H9 (cell line): ENCODE measurements at regions not wholly inside any gene's neighbourhood (a gene's known extent, or its start where the extent isn't known, plus 50 kb on each side); places are given as distances from the start of the nearest gene placed in this dataset.

Experiments
- DNase-seq: peaks from one replicate; pipeline ENCODE4 v3.0.0-alpha.2; 2017
- H2AFZ ChIP-seq: one replicate; pipeline ENCODE4 v1.6.1; 2013; ENCODE audit warnings: mild to moderate bottlenecking, low read length, control low read depth, moderate library complexity
- H2AK5ac ChIP-seq: 2 replicates; pipeline ENCODE4 v1.6.1; 2013; ENCODE audit warnings: low read length, control low read depth, mixed read lengths; ENCODE audit not compliant: insufficient read length
- H2BK120ac ChIP-seq: one replicate; pipeline ENCODE4 v1.6.1; 2013; ENCODE audit warnings: low read depth, mild to moderate bottlenecking, low read length, control low read depth, inconsistent platforms; ENCODE audit not compliant: poor library complexity, severe bottlenecking
- H2BK12ac ChIP-seq: 2 replicates; pipeline ENCODE4 v1.6.1; 2013; ENCODE audit warnings: low read length, control low read depth, mixed read lengths, low read depth; ENCODE audit not compliant: insufficient read length
- H2BK15ac ChIP-seq: 2 replicates; pipeline ENCODE4 v1.6.1; 2013; ENCODE audit warnings: low read depth, low read length, control low read depth
- H2BK20ac ChIP-seq: one replicate; pipeline ENCODE4 v1.6.1; 2013; ENCODE audit warnings: low read depth, mild to moderate bottlenecking, low read length, control low read depth, inconsistent platforms; ENCODE audit not compliant: poor library complexity, severe bottlenecking
- H2BK5ac ChIP-seq: 2 replicates; pipeline ENCODE4 v1.6.1; 2013; ENCODE audit warnings: low read length, control low read depth, mixed read lengths; ENCODE audit not compliant: insufficient read length
- H3K14ac ChIP-seq: 2 replicates; pipeline ENCODE4 v1.6.1; 2013; ENCODE audit warnings: low read length, control low read depth; ENCODE audit not compliant: insufficient read depth
- H3K18ac ChIP-seq: 2 replicates; pipeline ENCODE4 v1.6.1; 2013; ENCODE audit warnings: low read depth, mild to moderate bottlenecking, mixed read lengths, low read length, control low read depth; ENCODE audit not compliant: insufficient read length
- H3K23ac ChIP-seq: 2 replicates; pipeline ENCODE4 v1.6.1; 2013; ENCODE audit warnings: low read length, control low read depth, mixed read lengths, low read depth; ENCODE audit not compliant: insufficient read length
- H3K23me2 ChIP-seq: 2 replicates; pipeline ENCODE4 v1.6.1; 2013; ENCODE audit warnings: low read depth, mild to moderate bottlenecking, mixed read lengths, low read length, control low read depth; ENCODE audit not compliant: insufficient read length, poor library complexity, severe bottlenecking
- H3K27ac ChIP-seq: 2 replicates; pipeline ENCODE4 v1.5.1; 2013; ENCODE audit warnings: low read length, control low read depth, mixed read lengths, low read depth; ENCODE audit not compliant: insufficient read length
- H3K27me3 ChIP-seq: 2 replicates; pipeline ENCODE4 v1.6.1; 2013; ENCODE audit warnings: low read length, control low read depth, inconsistent platforms; ENCODE audit not compliant: insufficient read depth
- H3K4ac ChIP-seq: 2 replicates; pipeline ENCODE4 v1.6.1; 2013; ENCODE audit warnings: low read depth, mild to moderate bottlenecking, control low read depth, inconsistent platforms, low read length, moderate library complexity
- H3K4me1 ChIP-seq: 2 replicates; pipeline ENCODE4 v1.6.1; 2013; ENCODE audit warnings: low read length, control low read depth, inconsistent platforms; ENCODE audit not compliant: insufficient read depth
- H3K4me2 ChIP-seq: 2 replicates; pipeline ENCODE4 v1.6.1; 2013; ENCODE audit warnings: low read length, control low read depth, mixed read lengths; ENCODE audit not compliant: insufficient read length, insufficient read depth
- H3K56ac ChIP-seq: 2 replicates; pipeline ENCODE4 v1.6.1; 2013; ENCODE audit warnings: low read depth, mild to moderate bottlenecking, mixed read lengths, low read length, control low read depth; ENCODE audit not compliant: insufficient read length
- H3K79me1 ChIP-seq: 2 replicates; pipeline ENCODE4 v1.6.1; 2013; ENCODE audit warnings: low read depth, mild to moderate bottlenecking, moderate library complexity, low read length, control low read depth, inconsistent platforms; ENCODE audit not compliant: insufficient read depth, poor library complexity, severe bottlenecking
- H3K79me2 ChIP-seq: 2 replicates; pipeline ENCODE4 v1.6.1; 2013; ENCODE audit warnings: low read length, control low read depth, inconsistent platforms; ENCODE audit not compliant: insufficient read depth
- H3K9ac ChIP-seq: 2 replicates; pipeline ENCODE4 v1.6.1; 2013; ENCODE audit warnings: low read length, control low read depth, mixed read lengths; ENCODE audit not compliant: insufficient read length; ENCODE audit errors: extremely low read depth
- H3K9me3 ChIP-seq: one replicate; pipeline ENCODE4 v1.6.1; 2013; ENCODE audit warnings: low read depth, low read length, inconsistent platforms; ENCODE audit not compliant: control insufficient read depth
- H3T11ph ChIP-seq: one replicate; pipeline ENCODE4 v1.6.1; 2013; ENCODE audit warnings: mild to moderate bottlenecking, low read length, control low read depth, inconsistent platforms
- H4K20me1 ChIP-seq: one replicate; pipeline ENCODE4 v1.6.1; 2013; ENCODE audit not compliant: control insufficient read depth, insufficient read length, insufficient read depth
- H4K5ac ChIP-seq: 2 replicates; pipeline ENCODE4 v1.6.1; 2013; ENCODE audit warnings: low read depth, mild to moderate bottlenecking, mixed read lengths, low read length, control low read depth; ENCODE audit not compliant: insufficient read length
- H4K8ac ChIP-seq: replicated peaks from 2 replicates; pipeline ENCODE4 v1.6.1; 2013; ENCODE audit warnings: low read length, control low read depth, mixed read lengths, low read depth; ENCODE audit not compliant: insufficient read length
- H4K91ac ChIP-seq: 2 replicates; pipeline ENCODE4 v1.6.1; 2013; ENCODE audit warnings: low read depth, mild to moderate bottlenecking, moderate library complexity, mixed read lengths, low read length, control low read depth; ENCODE audit not compliant: insufficient read length
- H3K27ac Mint-ChIP-seq, 3 experiments: 2 replicates in 2 of 3; 3 replicates in 1 of 3; pipeline ENCODE4 v1.8.0; 2020 to 2021; ENCODE audit warnings: mixed read lengths in 3 of 3, mild to moderate bottlenecking in 1 of 3, moderate library complexity in 1 of 3
- H3K27me3 Mint-ChIP-seq: 2 replicates; pipeline ENCODE4 v1.8.0; 2021; ENCODE audit warnings: low read depth, mild to moderate bottlenecking, moderate library complexity, mixed read lengths
- H3K36me3 Mint-ChIP-seq, 3 experiments: 2 replicates in 2 of 3; 3 replicates in 1 of 3; pipeline ENCODE4 v1.8.0; 2020 to 2021; ENCODE audit warnings: low read depth in 3 of 3, mixed read lengths in 3 of 3; ENCODE audit not compliant: insufficient read depth in 1 of 3
- H3K4me1 Mint-ChIP-seq, 2 experiments: 2 replicates each; pipeline ENCODE4 v1.8.0; 2020; ENCODE audit warnings: mixed read lengths in 2 of 2
- H3K4me3 Mint-ChIP-seq, 2 experiments: 2 replicates in 1 of 2; 3 replicates in 1 of 2; pipeline ENCODE4 v1.8.0; 2020 to 2021; ENCODE audit warnings: mild to moderate bottlenecking in 2 of 2, mixed read lengths in 2 of 2, moderate library complexity in 1 of 2
- H3K9me3 Mint-ChIP-seq, 2 experiments: 2 replicates in 1 of 2; 3 replicates in 1 of 2; pipeline ENCODE4 v1.8.0; 2020; ENCODE audit warnings: mild to moderate bottlenecking in 2 of 2, mixed read lengths in 2 of 2, moderate library complexity in 1 of 2
- CTCF ChIP-seq: fragments of 200-600 bp; sonication (generic); conservative IDR thresholded peaks from 3 replicates; pipeline ENCODE4 v1.8.0; 2021; ENCODE audit warnings: antibody characterized with exemption, mild to moderate bottlenecking
- WGBS: extraction: QIAGEN DNeasy Blood & Tissue Kit; methylation state at CpG from one replicate; pipeline ENCODE4 v1.1.7; 2013; ENCODE audit warnings: missing lambda C conversion rate, low lambda C conversion rate, mixed read lengths; ENCODE audit not compliant: insufficient read length; ENCODE audit errors: extremely low coverage; 5-methylcytosine and 5-hydroxymethylcytosine counted together

GRCh38 chr20:48212806-48213509 lies 427.7 kb upstream of the SULF2 start:
- H3T11ph ChIP-seq = no peak overlapping the region
- no peak overlapping the region for H2BK120ac ChIP-seq
- no peak overlapping the region for H3K14ac ChIP-seq
- H2AFZ ChIP-seq = no peak overlapping the region
- no peak overlapping the region for H4K91ac ChIP-seq
- no peak overlapping the region for H3K4me2 ChIP-seq
- H2BK15ac ChIP-seq = no peak overlapping the region
- H3K23me2 ChIP-seq = no peaks in the 10 kb centered on the region
- TF ChIP-seq CTCF = no peak
- H3K4me1 ChIP-seq = no peaks in the 10 kb centered on the region
- H3K27ac ChIP-seq = no peak overlapping the region
- Mint-ChIP-seq H3K27ac (no peak overlapping the region; a peak in 1 of 7 replicates), H3K4me1 (peaks cover 0 to 4% of the 10 kb centered on the region in 2 experiments; a peak in 2 of 4 replicates), H3K36me3 (no peaks in the 10 kb centered on the region), H3K9me3 (no peaks in the 10 kb centered on the region), H3K27me3 (no peaks in the 10 kb centered on the region; the same call in 1 of the 2 replicates), H3K4me3 (no peak overlapping the region)
- H2AK5ac ChIP-seq = no peak overlapping the region
- no peaks in the 10 kb centered on the region for H3K79me1 ChIP-seq
- no peak overlapping the region for H4K8ac ChIP-seq
- WGBS = no CpG with 5 or more reads among the region's 3 CpGs
- no peaks in the 10 kb centered on the region for H4K20me1 ChIP-seq
- H3K18ac ChIP-seq = no peak overlapping the region
- no peak for DNase-seq
- H3K4ac ChIP-seq = no peak overlapping the region
- H3K27me3 ChIP-seq = no peaks in the 10 kb centered on the region
- no peak overlapping the region for H3K9ac ChIP-seq
- H4K5ac ChIP-seq = no peak overlapping the region
- no peak overlapping the region for H3K56ac ChIP-seq
- H3K79me2 ChIP-seq = no peaks in the 10 kb centered on the region
- H3K9me3 ChIP-seq = no peaks in the 10 kb centered on the region
- H2BK5ac ChIP-seq = no peak overlapping the region
- no peak overlapping the region for H2BK20ac ChIP-seq
- no peak overlapping the region for H2BK12ac ChIP-seq
- H3K23ac ChIP-seq = no peak overlapping the region
